H1 (cell line): ENCODE measurements at regions not wholly inside any gene's neighbourhood (a gene's known extent, or its start where the extent isn't known, plus 50 kb on each side); places are given as distances from the start of the nearest gene placed in this dataset.

ENCODE experiments used
- EGR1 ChIP-seq: IDR thresholded peaks from 2 replicates; pipeline ENCODE4 v1.6.1; 2011; ENCODE audit warnings: low read depth, low read length, borderline replicate concordance
- EZH2 ChIP-seq: fragments of 200-600 bp; sonication (generic); IDR thresholded peaks from 2 replicates; pipeline ENCODE4 v1.7.1; 2012; ENCODE audit warnings: low read depth, mild to moderate bottlenecking, moderate library complexity, low read length, inconsistent platforms; ENCODE audit not compliant: severe bottlenecking
- HDAC2 ChIP-seq, 2 experiments: fragments of 300-600 bp in 1 of 2; sonication (generic) in 1 of 2; IDR thresholded peaks; 2 replicates each; pipeline ENCODE4 v1.6.1; 2011 to 2012; ENCODE audit warnings: low read depth in 2 of 2, low read length in 2 of 2, mild to moderate bottlenecking in 2 of 2, moderate library complexity in 2 of 2, borderline replicate concordance in 1 of 2, inconsistent platforms in 1 of 2
- HDAC6 ChIP-seq: IDR thresholded peaks from one replicate; pipeline ENCODE4 v1.7.1; 2012; ENCODE audit warnings: low read depth, mild to moderate bottlenecking, inconsistent platforms, low read length, moderate library complexity
- PHF8 ChIP-seq: fragments of 200-600 bp; sonication (generic); conservative IDR thresholded peaks from 2 replicates; pipeline ENCODE4 v1.7.1; 2012; ENCODE audit warnings: low read depth, mild to moderate bottlenecking, inconsistent platforms, low read length, moderate library complexity
- SUZ12 ChIP-seq: fragments of 200-600 bp; sonication (generic); IDR thresholded peaks from 2 replicates; pipeline ENCODE4 v1.6.1; 2012; ENCODE audit warnings: mild to moderate bottlenecking, inconsistent platforms, low read length, moderate library complexity, mixed read lengths

GRCh38 chr7:159321278-159321677 lies 176.6 kb upstream of the VIPR2 start (continued):
- TF ChIP-seq EGR1: no peak
- no peak for TF ChIP-seq HDAC6
- no peak for TF ChIP-seq PHF8
- TF ChIP-seq SUZ12: no peak
- no peak for TF ChIP-seq EZH2
- no peak for TF ChIP-seq HDAC2 (IDR thresholded peaks at IDR 0.05; ENCODE audit: borderline replicate concordance in 1 of 2, low read depth in 2 of 2, low read length in 2 of 2)
